ENCODE measurements at regions not wholly inside any gene's neighbourhood (a gene's known extent, or its start where the extent isn't known, plus 50 kb on each side); places are given as distances from the start of the nearest gene placed in this dataset.

- CTCF ChIA-PET (ENCODE audit: partially characterized antibody), result interaction anchor here (1.3 kb wide), 1 partner anchor 13 kb away, joined by 4 read pairs; no protein-coding TSS in a partner anchor
- no peak overlapping the region for H2AK5ac ChIP-seq (ENCODE audit: low read depth, low read length)
These were observed 265.5 kb downstream of the NDUFS4 start for GRCh38 chr5:53825926-53826325.

More at GRCh38 chr5:53825926-53826325, 265.5 kb downstream of the NDUFS4 start:
- Histone ChIP-seq H3K18ac (ENCODE audit: extremely low read depth, low read length) (no peak overlapping the region), H2BK20ac (ENCODE audit: low read length) (no peak overlapping the region), H3K36me3 (ENCODE audit: control insufficient read depth in 2 of 4, insufficient read depth in 4 of 4, low read length in 3 of 4) (no peaks in the 10 kb centered on the region; a peak in 1 of 8 replicates), H4K5ac (ENCODE audit: insufficient read length, low read depth, low read length) (no peak overlapping the region), H2BK15ac (ENCODE audit: low read length) (no peak overlapping the region), H4K20me1 (replicated peaks in 1 of 2; ENCODE audit: control insufficient read depth in 1 of 2, insufficient read depth in 2 of 2, low read length in 2 of 2) (no peaks in the 10 kb centered on the region), H2BK12ac (ENCODE audit: low read depth, low read length) (no peak overlapping the region), H3K56ac (replicated peaks; ENCODE audit: insufficient read length, low read depth, low read length) (no peak overlapping the region), H3K4me1 (replicated peaks in 1 of 4; ENCODE audit: control insufficient read depth in 3 of 4, insufficient read depth in 4 of 4, low read length in 3 of 4) (no peaks in the 10 kb centered on the region), H3K9ac (replicated peaks in 1 of 4; ENCODE audit: extremely low read depth in 1 of 4, low read depth in 3 of 4, low read length in 3 of 4) (no peak overlapping the region), H3K79me1 (ENCODE audit: low read depth, low read length) (no peaks in the 10 kb centered on the region), H2AFZ (ENCODE audit: low read length) (no peak overlapping the region), H3K4me2 (ENCODE audit: insufficient read depth in 1 of 2, low read depth in 2 of 2, low read length in 2 of 2) (no peak overlapping the region), H3K27me3 (replicated peaks in 1 of 4; ENCODE audit: control insufficient read depth in 3 of 4, extremely low read depth in 1 of 4, insufficient read depth in 3 of 4, low read length in 3 of 4) (no peaks in the 10 kb centered on the region), H3K23ac (ENCODE audit: insufficient read length) (no peak overlapping the region), H2BK120ac (replicated peaks; ENCODE audit: low read depth, low read length) (no peak overlapping the region), H3K4ac (replicated peaks; ENCODE audit: insufficient read length, low read depth, low read length) (no peak overlapping the region), H3K4me3 (ENCODE audit: extremely low read depth in 1 of 4, insufficient read depth in 2 of 4, low read depth in 3 of 4, low read length in 4 of 4) (no peak overlapping the region), H4K8ac (ENCODE audit: extremely low read depth, insufficient read depth, low read length) (no peak overlapping the region), H3K9me3 (ENCODE audit: insufficient read depth in 2 of 2, low read depth in 1 of 2, low read length in 1 of 2) (0 out of 4 replicates have a peak, but pooled peaks cover 0 to 3% of the 10 kb centered on the region in 2 experiments), H2BK5ac (ENCODE audit: low read depth, low read length) (no peak overlapping the region), H3K79me2 (ENCODE audit: control insufficient read depth in 1 of 2, insufficient read depth in 2 of 2, low read length in 2 of 2) (no peaks in the 10 kb centered on the region), H3K23me2 (ENCODE audit: low read depth, low read length) (no peaks in the 10 kb centered on the region), H4K91ac (replicated peaks; ENCODE audit: insufficient read length, low read length) (no peak overlapping the region), H3K27ac (ENCODE audit: low read depth, low read length) (no peak overlapping the region), H3K14ac (ENCODE audit: insufficient read length) (no peak overlapping the region)
- DNase-seq (ENCODE audit: low read depth in 1 of 2, low spot score in 2 of 2) (no peak), FAIRE-seq (no peak)
- POLR2A ChIA-PET (ENCODE audit: partially characterized antibody), result no interaction called here
- TF ChIP-seq RNF2 (IDR thresholded peaks at IDR 0.05; ENCODE audit: borderline replicate concordance, low read depth, low read length, missing control alignments, poor library complexity, severe bottlenecking) (no peak), SP1 (IDR thresholded peaks at IDR 0.05; ENCODE audit: low read depth, low read length) (no peak), RFX5 (IDR thresholded peaks at IDR 0.05; ENCODE audit: borderline replicate concordance, low read depth, low read length) (no peak), HDAC6 (IDR thresholded peaks at IDR 0.05; ENCODE audit: low read depth, low read length) (no peak), KDM4A (IDR thresholded peaks at IDR 0.05; ENCODE audit: low read depth, low read length, severe bottlenecking) (no peak), SUZ12 (IDR thresholded peaks at IDR 0.05; ENCODE audit: low read length) (no peak), SP4 (IDR thresholded peaks at IDR 0.05; ENCODE audit: low read length) (no peak), SAP30 (IDR thresholded peaks at IDR 0.05; ENCODE audit: insufficient read depth, insufficient replicate concordance, low read length) (no peak), PHF8 (conservative IDR thresholded peaks at IDR 0.05; ENCODE audit: low read depth, low read length) (no peak), TAF7 (optimal IDR thresholded peaks at IDR 0.05; ENCODE audit: borderline replicate concordance, low read depth, low read length) (no peak)
- WGBS, 2 experiments (ENCODE audit: extremely low coverage in 1 of 2, insufficient coverage in 1 of 2, insufficient read length in 1 of 2, insufficient replicate concordance in 2 of 2, low coverage in 1 of 2, low lambda C conversion rate in 2 of 2, missing lambda C conversion rate in 1 of 2), result 96% methylated on average over 2 of the region's 2 CpGs; no CpG with 5 or more reads in 1 of the 2 experiments
